Fibroblast of lung (primary cell): ENCODE measurements at regions not wholly inside any gene's neighbourhood (a gene's known extent, or its start where the extent isn't known, plus 50 kb on each side); places are given as distances from the start of the nearest gene placed in this dataset.

Experiments used
- CTCF ChIP-seq, 2 donors: IDR thresholded peaks in 1 of 2; conservative IDR thresholded peaks in 1 of 2; 1 replicate in 1 of 2; 2 replicates in 1 of 2; pipeline ENCODE4 v1.5.1; 2011 to 2012; ENCODE audit warnings: low read length in 2 of 2, control low read depth in 1 of 2, inconsistent platforms in 1 of 2, low read depth in 1 of 2, mild to moderate bottlenecking in 1 of 2
- EZH2 ChIP-seq: IDR thresholded peaks from 2 replicates; pipeline ENCODE4 v1.5.1; 2012; ENCODE audit warnings: low read length, control low read depth, mild to moderate bottlenecking; ENCODE audit errors: missing control alignments

DNA sequence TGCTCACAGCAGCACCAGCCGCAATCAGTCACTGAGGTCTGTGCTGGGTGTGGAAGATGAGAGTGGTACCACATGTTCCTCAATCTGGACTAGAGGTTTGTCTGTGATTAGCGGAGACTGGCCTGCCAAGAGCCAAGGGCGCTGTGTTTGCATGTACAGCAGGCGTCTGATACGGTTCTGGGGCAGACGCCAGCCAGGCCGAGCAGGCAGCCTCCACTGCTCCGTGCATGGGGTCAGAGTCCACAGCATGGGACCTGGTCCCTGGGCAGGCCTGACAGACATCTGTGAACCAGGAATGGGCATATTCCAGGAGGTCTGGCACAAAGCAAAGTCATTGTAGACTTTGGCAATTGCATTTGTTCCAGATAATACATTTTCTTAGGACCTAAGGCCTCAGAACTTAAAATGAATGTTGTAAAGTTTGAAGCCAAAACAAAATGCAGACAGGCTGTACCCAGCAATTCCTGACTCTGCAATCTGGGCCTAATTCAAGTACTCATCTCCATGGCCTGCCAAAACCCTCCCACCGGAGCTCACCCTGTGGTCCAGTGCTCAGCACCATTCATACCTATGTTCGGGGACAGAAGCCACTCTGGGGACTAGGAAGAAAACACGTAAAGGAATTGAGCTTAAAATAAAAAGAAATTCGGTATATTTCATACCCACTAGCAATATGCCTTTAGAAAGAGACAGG, 50.0 kb upstream of the FAM20C start:
- no peak for TF ChIP-seq CTCF (conservative IDR thresholded peaks at IDR 0.05 in 1 of 2, IDR thresholded peaks at IDR 0.05 in 1 of 2; ENCODE audit: low read depth in 1 of 2, low read length in 2 of 2)
- TF ChIP-seq EZH2, result no peak
